ENCODE measurements at regions not wholly inside any gene's neighbourhood (a gene's known extent, or its start where the extent isn't known, plus 50 kb on each side); places are given as distances from the start of the nearest gene placed in this dataset.

DNA sequence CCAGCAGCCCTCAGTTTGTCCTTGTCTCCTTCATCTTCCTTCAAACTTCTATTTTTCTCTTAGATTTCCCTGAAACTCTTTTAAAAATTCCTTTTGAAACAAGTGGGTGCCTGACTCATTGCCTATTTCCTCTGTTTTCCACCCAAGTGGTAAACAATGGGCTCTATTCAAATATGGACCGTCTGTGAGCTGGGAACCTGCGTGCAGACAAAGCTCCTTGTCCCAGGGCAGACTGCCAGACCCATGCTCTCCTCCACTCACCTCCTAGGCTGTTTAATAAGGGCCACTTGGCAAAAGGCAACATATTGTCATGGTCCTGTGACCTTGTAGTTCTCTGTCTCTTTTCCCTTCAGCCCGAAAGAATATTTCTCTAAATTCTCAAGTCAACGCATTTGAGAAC, 332.7 kb upstream of the THBS1 start (continued):
- TF ChIP-seq, protein P1, sequence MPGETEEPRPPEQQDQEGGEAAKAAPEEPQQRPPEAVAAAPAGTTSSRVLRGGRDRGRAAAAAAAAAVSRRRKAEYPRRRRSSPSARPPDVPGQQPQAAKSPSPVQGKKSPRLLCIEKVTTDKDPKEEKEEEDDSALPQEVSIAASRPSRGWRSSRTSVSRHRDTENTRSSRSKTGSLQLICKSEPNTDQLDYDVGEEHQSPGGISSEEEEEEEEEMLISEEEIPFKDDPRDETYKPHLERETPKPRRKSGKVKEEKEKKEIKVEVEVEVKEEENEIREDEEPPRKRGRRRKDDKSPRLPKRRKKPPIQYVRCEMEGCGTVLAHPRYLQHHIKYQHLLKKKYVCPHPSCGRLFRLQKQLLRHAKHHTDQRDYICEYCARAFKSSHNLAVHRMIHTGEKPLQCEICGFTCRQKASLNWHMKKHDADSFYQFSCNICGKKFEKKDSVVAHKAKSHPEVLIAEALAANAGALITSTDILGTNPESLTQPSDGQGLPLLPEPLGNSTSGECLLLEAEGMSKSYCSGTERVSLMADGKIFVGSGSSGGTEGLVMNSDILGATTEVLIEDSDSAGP (CRISPR knock-in tag; IDR thresholded peaks at IDR 0.05; ENCODE audit: borderline replicate concordance): no peak
- TF ChIP-seq ETV6 (CRISPR knock-in tag; conservative IDR thresholded peaks at IDR 0.05): no peak
- TF ChIP-seq SOX5 (CRISPR knock-in tag; IDR thresholded peaks at IDR 0.05; ENCODE audit: borderline replicate concordance): peak; percentile 36; the same call in 1 of the 2 replicates

DNA sequence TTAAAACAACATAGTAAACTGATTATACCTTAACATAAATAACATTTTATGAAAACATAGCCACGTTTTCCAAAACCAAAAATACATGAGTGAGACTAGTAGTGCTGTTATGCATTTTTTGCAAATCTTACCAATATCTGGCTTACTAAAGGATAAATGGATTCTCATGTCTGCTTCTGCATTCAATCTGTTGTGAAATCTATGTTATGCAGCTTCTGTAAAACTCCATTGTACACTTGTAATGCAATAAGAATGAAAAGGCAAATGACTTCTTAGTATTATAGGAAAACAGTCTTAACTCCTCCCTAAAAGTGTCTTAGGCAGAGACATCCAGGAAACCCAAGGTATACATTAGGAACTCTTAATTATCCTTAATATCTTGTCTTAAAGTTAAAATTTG, 330.9 kb upstream of the THBS1 start:
- in situ Hi-C loops (cut with HindIII; ENCODE audit: extremely low pct_ligation_motif_present, low pct_unique_long_range_greater_than_20kb) (no loop called here), intact Hi-C loops (cut with micrococcal nuclease; ENCODE audit: unreplicated experiment) (no loop called here)
- no TSS peak for BruUV-seq (replicated peaks)
- ChIA-PET CTCF (ENCODE audit: low intra/inter-chr PET ratio, low total read pairs) (no interaction called here), POLR2A (no interaction called here)
- no peaks in the 10 kb centered on the region for H4K20me1 ChIP-seq (ENCODE audit: insufficient read depth, low read length)
- H3K27me3 ChIP-seq (ENCODE audit: control insufficient read depth in 1 of 2, insufficient read depth in 2 of 2, low read length in 2 of 2): no peaks in the 10 kb centered on the region
- H3K9ac ChIP-seq (ENCODE audit: insufficient read depth, low read depth, low read length): no peak overlapping the region
- H3K27ac ChIP-seq (ENCODE audit: extremely low read length, insufficient read depth, low read length): no peak overlapping the region
- no peak overlapping the region for H2AFZ ChIP-seq (ENCODE audit: low read length)
- H3K9me3 ChIP-seq (ENCODE audit: low read length): no peaks in the 10 kb centered on the region
- DNase-seq (ENCODE audit: low spot score): no peak
- H3K79me2 ChIP-seq (ENCODE audit: insufficient read depth, low read length): no peaks in the 10 kb centered on the region
- WGBS (ENCODE audit: low lambda C conversion rate): 56% methylated on average over 1 of the region's 1 CpG
- H3K4me2 ChIP-seq (ENCODE audit: low read depth, low read length): no peak overlapping the region
- no peak for TF ChIP-seq ZNF839 (CRISPR knock-in tag; IDR thresholded peaks at IDR 0.05; ENCODE audit: borderline replicate concordance)
- no peak for ATAC-seq
- H3K4me3 ChIP-seq (replicated peaks in 1 of 3; ENCODE audit: insufficient read depth in 1 of 3, low read depth in 2 of 3, low read length in 3 of 3): no peak overlapping the region
- H3K4me1 ChIP-seq (ENCODE audit: insufficient read depth, low read length): peaks cover 15% of the 10 kb centered on the region
- no peak for FAIRE-seq
- no peaks in the 10 kb centered on the region for H3K36me3 ChIP-seq (replicated peaks in 1 of 2; ENCODE audit: control insufficient read depth in 1 of 2, insufficient read depth in 2 of 2, low read length in 2 of 2)

DNA sequence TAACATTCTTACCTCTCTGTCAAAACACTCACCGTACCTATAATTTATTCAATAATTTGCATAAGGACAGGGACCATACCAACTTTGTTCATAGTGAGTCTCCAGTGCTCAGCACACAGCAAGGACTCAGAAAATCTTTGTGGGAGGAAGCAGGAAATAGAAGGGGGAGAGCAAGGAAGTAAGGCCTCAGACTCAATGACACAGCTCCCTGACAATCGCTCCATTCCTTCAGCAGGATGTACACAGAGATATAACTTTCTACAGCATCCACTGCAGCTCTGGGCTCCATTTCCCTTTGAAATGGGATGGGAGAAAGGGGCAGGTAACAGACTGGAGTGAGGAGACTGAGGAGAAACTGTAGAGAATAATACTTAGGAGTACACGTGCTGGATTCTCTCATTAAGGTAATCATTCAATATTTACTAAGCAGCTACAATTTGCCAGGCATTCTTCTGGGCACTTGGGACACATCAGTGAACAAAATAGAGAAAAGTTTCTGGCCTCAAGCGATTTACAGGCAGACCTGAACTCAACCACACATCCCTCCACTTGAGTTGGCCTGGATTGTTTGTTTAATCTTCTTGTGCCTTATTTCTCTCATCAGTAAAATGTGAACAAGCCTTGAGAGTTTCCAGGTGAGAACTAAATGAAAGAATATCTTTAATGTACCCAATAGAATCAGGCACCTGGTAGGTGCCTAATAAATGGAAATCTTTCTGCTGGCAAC, 330.3 kb upstream of the THBS1 start:
- no peak for DNase-seq (ENCODE audit: low spot score)
- H3K27ac ChIP-seq (ENCODE audit: extremely low read length, insufficient read depth, low read length): no peak overlapping the region
- no peak overlapping the region for H3K9ac ChIP-seq (ENCODE audit: insufficient read depth, low read depth, low read length)
- intact Hi-C loops (cut with micrococcal nuclease; ENCODE audit: unreplicated experiment) (no loop called here), in situ Hi-C loops (cut with HindIII; ENCODE audit: extremely low pct_ligation_motif_present, low pct_unique_long_range_greater_than_20kb) (no loop called here)
- H3K4me3 ChIP-seq (replicated peaks in 1 of 3; ENCODE audit: insufficient read depth in 1 of 3, low read depth in 2 of 3, low read length in 3 of 3): no peak overlapping the region
- no peaks in the 10 kb centered on the region for H3K36me3 ChIP-seq (replicated peaks in 1 of 2; ENCODE audit: control insufficient read depth in 1 of 2, insufficient read depth in 2 of 2, low read length in 2 of 2)
- ATAC-seq: no peak
- ChIA-PET POLR2A (no interaction called here), CTCF (ENCODE audit: low intra/inter-chr PET ratio, low total read pairs) (no interaction called here)
- H3K4me2 ChIP-seq (ENCODE audit: low read depth, low read length): no peak overlapping the region
- no TSS peak for BruUV-seq (replicated peaks)
- FAIRE-seq: no peak
- no peaks in the 10 kb centered on the region for H4K20me1 ChIP-seq (ENCODE audit: insufficient read depth, low read length)
- H2AFZ ChIP-seq (ENCODE audit: low read length): no peak overlapping the region
- no peaks in the 10 kb centered on the region for H3K9me3 ChIP-seq (ENCODE audit: low read length)
- H3K27me3 ChIP-seq (ENCODE audit: control insufficient read depth in 1 of 2, insufficient read depth in 2 of 2, low read length in 2 of 2): no peaks in the 10 kb centered on the region
- peaks cover 15% of the 10 kb centered on the region for H3K4me1 ChIP-seq (ENCODE audit: insufficient read depth, low read length)
- WGBS (ENCODE audit: low lambda C conversion rate): 81% methylated on average over 4 of the region's 4 CpGs
- H3K79me2 ChIP-seq (ENCODE audit: insufficient read depth, low read length): no peaks in the 10 kb centered on the region
- TF ChIP-seq, protein P2, sequence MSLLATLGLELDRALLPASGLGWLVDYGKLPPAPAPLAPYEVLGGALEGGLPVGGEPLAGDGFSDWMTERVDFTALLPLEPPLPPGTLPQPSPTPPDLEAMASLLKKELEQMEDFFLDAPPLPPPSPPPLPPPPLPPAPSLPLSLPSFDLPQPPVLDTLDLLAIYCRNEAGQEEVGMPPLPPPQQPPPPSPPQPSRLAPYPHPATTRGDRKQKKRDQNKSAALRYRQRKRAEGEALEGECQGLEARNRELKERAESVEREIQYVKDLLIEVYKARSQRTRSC (CRISPR knock-in tag; IDR thresholded peaks at IDR 0.05; ENCODE audit: low read depth): no peak
- no peak for TF ChIP-seq ZNF674 (CRISPR knock-in tag; IDR thresholded peaks at IDR 0.05; ENCODE audit: low read depth)
- TF ChIP-seq, protein P3, sequence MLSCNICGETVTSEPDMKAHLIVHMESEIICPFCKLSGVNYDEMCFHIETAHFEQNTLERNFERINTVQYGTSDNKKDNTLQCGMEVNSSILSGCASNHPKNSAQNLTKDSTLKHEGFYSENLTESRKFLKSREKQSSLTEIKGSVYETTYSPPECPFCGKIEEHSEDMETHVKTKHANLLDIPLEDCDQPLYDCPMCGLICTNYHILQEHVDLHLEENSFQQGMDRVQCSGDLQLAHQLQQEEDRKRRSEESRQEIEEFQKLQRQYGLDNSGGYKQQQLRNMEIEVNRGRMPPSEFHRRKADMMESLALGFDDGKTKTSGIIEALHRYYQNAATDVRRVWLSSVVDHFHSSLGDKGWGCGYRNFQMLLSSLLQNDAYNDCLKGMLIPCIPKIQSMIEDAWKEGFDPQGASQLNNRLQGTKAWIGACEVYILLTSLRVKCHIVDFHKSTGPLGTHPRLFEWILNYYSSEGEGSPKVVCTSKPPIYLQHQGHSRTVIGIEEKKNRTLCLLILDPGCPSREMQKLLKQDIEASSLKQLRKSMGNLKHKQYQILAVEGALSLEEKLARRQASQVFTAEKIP (CRISPR knock-in tag; IDR thresholded peaks at IDR 0.05; ENCODE audit: borderline replicate concordance): no peak
- TF ChIP-seq, protein P4, sequence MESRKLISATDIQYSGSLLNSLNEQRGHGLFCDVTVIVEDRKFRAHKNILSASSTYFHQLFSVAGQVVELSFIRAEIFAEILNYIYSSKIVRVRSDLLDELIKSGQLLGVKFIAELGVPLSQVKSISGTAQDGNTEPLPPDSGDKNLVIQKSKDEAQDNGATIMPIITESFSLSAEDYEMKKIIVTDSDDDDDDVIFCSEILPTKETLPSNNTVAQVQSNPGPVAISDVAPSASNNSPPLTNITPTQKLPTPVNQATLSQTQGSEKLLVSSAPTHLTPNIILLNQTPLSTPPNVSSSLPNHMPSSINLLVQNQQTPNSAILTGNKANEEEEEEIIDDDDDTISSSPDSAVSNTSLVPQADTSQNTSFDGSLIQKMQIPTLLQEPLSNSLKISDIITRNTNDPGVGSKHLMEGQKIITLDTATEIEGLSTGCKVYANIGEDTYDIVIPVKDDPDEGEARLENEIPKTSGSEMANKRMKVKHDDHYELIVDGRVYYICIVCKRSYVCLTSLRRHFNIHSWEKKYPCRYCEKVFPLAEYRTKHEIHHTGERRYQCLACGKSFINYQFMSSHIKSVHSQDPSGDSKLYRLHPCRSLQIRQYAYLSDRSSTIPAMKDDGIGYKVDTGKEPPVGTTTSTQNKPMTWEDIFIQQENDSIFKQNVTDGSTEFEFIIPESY (CRISPR knock-in tag; IDR thresholded peaks at IDR 0.05): no peak
- no peak for TF ChIP-seq CBX1 (IDR thresholded peaks at IDR 0.05; ENCODE audit: low read depth)
- TF ChIP-seq ZNF3 (CRISPR knock-in tag; IDR thresholded peaks at IDR 0.05): no peak
